ENCODE measurements at regions not wholly inside any gene's neighbourhood (a gene's known extent, or its start where the extent isn't known, plus 50 kb on each side); places are given as distances from the start of the nearest gene placed in this dataset.
"Not testable (repeated sequence)": the region's sequence is repeated elsewhere in the genome, so short reads cannot be mapped to it uniquely, and the experiment has no call there.

GRCh38 chr19:30806311-30806710, 434.1 kb downstream of the ZNF536 start:
- Histone ChIP-seq H3K27me3 (no peaks in the 10 kb centered on the region), H3K79me2 (ENCODE audit: low read depth) (no peaks in the 10 kb centered on the region), H2AFZ (replicated peaks) (no peak overlapping the region), H3K4me2 (no peak overlapping the region), H3K4me1 (no peaks in the 10 kb centered on the region), H3K36me3 (no peaks in the 10 kb centered on the region), H3K27ac (no peak overlapping the region), H3K9ac (no peak overlapping the region), H3K4me3 (no peak overlapping the region), H3F3A (ENCODE audit: low read depth) (no peaks in the 10 kb centered on the region), H3K9me3 (ENCODE audit: low read depth) (no peaks in the 10 kb centered on the region), H4K20me1 (ENCODE audit: low read depth) (no peaks in the 10 kb centered on the region)
- H3K4me1 Mint-ChIP-seq = peaks cover 3% of the 10 kb centered on the region
- TF ChIP-seq EZH2 (IDR thresholded peaks at IDR 0.05) (no peak), CTCF (IDR thresholded peaks at IDR 0.05) (no peak), EZH2phosphoT487 (IDR thresholded peaks at IDR 0.05) (no peak)
- no peaks in the 10 kb centered on the region for H3K9me3 Mint-ChIP-seq
- H3K27ac Mint-ChIP-seq = no peak overlapping the region
- no peaks in the 10 kb centered on the region for H3K36me3 Mint-ChIP-seq
- H3K27me3 Mint-ChIP-seq (ENCODE audit: insufficient read depth, low read depth) = peaks cover 8% of the 10 kb centered on the region
- H3K4me3 Mint-ChIP-seq = no peak overlapping the region
- DNase-seq (ENCODE audit: low spot score) = no peak

- TF ChIP-seq EZH2 (IDR thresholded peaks at IDR 0.05) (no peak), CTCF (IDR thresholded peaks at IDR 0.05) (no peak), EZH2phosphoT487 (IDR thresholded peaks at IDR 0.05) (no peak)
- no peaks in the 10 kb centered on the region for H4K20me1 ChIP-seq (ENCODE audit: low read depth)
- Mint-ChIP-seq H3K9me3 (no peaks in the 10 kb centered on the region), H3K4me3 (no peak overlapping the region), H3K36me3 (no peaks in the 10 kb centered on the region), H3K27me3 (ENCODE audit: insufficient read depth, low read depth) (peaks cover 10% of the 10 kb centered on the region), H3K4me1 (peaks cover 10% of the 10 kb centered on the region), H3K27ac (no peak overlapping the region)
- DNase-seq (ENCODE audit: low spot score) = no peak
- no peak overlapping the region for H3K4me2 ChIP-seq
- no peaks in the 10 kb centered on the region for H3F3A ChIP-seq (ENCODE audit: low read depth)
- no peak overlapping the region for H3K27ac ChIP-seq
- H2AFZ ChIP-seq (replicated peaks) = no peak overlapping the region
- H3K4me3 ChIP-seq = no peak overlapping the region
- no peak overlapping the region for H3K9ac ChIP-seq
- H3K4me1 ChIP-seq = no peaks in the 10 kb centered on the region
- H3K27me3 ChIP-seq = peaks cover 4% of the 10 kb centered on the region
- H3K9me3 ChIP-seq (ENCODE audit: low read depth) = no peaks in the 10 kb centered on the region
- no peaks in the 10 kb centered on the region for H3K79me2 ChIP-seq (ENCODE audit: low read depth)
- H3K36me3 ChIP-seq = no peaks in the 10 kb centered on the region
Observed at GRCh38 chr19:30804751-30805150, 432.6 kb downstream of the ZNF536 start.

GRCh38 chr19:30804333-30804732, 432.1 kb downstream of the ZNF536 start:
- H2AFZ ChIP-seq (replicated peaks) = not testable (repeated sequence)

GRCh38 chr19:30802424-30803013, 430.3 kb downstream of the ZNF536 start:
- no peak overlapping the region for H3K4me2 ChIP-seq
- Mint-ChIP-seq H3K4me1 (peaks cover 10% of the 10 kb centered on the region), H3K9me3 (no peaks in the 10 kb centered on the region), H3K27me3 (ENCODE audit: insufficient read depth, low read depth) (peaks cover 14% of the 10 kb centered on the region), H3K36me3 (no peaks in the 10 kb centered on the region), H3K4me3 (no peak overlapping the region), H3K27ac (no peak overlapping the region)
- H3K36me3 ChIP-seq = no peaks in the 10 kb centered on the region
- H3K27ac ChIP-seq = no peak overlapping the region
- H3K9ac ChIP-seq = no peak overlapping the region
- H2AFZ ChIP-seq (replicated peaks) = no peak overlapping the region
- H3F3A ChIP-seq (ENCODE audit: low read depth) = no peaks in the 10 kb centered on the region
- no peaks in the 10 kb centered on the region for H3K9me3 ChIP-seq (ENCODE audit: low read depth)
- H3K27me3 ChIP-seq = peaks cover 13% of the 10 kb centered on the region
- no peaks in the 10 kb centered on the region for H3K4me1 ChIP-seq
- DNase-seq (ENCODE audit: low spot score) = no peak
- H4K20me1 ChIP-seq (ENCODE audit: low read depth) = no peaks in the 10 kb centered on the region
- TF ChIP-seq EZH2 (IDR thresholded peaks at IDR 0.05) = no peak
- no peak for TF ChIP-seq EZH2phosphoT487 (IDR thresholded peaks at IDR 0.05)
- no peak for TF ChIP-seq CTCF (IDR thresholded peaks at IDR 0.05)
- no peak overlapping the region for H3K4me3 ChIP-seq
- no peaks in the 10 kb centered on the region for H3K79me2 ChIP-seq (ENCODE audit: low read depth)

More at GRCh38 chr19:30804333-30804732, 432.1 kb downstream of the ZNF536 start:
- H3F3A ChIP-seq (ENCODE audit: low read depth); H3K27me3 ChIP-seq; H3K4me3 Mint-ChIP-seq; H3K79me2 ChIP-seq (ENCODE audit: low read depth); H3K9me3 Mint-ChIP-seq; DNase-seq (ENCODE audit: low spot score); H3K4me1 ChIP-seq; H4K20me1 ChIP-seq (ENCODE audit: low read depth); H3K36me3 ChIP-seq; H3K9ac ChIP-seq; H3K36me3 Mint-ChIP-seq; H3K27ac Mint-ChIP-seq; H3K4me2 ChIP-seq; H3K4me1 Mint-ChIP-seq; H3K4me3 ChIP-seq; H3K9me3 ChIP-seq (ENCODE audit: low read depth); H3K27ac ChIP-seq: not testable (repeated sequence)
- H3K27me3 Mint-ChIP-seq (ENCODE audit: insufficient read depth, low read depth) = peaks cover 12% of the 10 kb centered on the region

Measured in neural progenitor cell (in vitro differentiated cells).